Peyer's patch (tissue), 4 donors: ENCODE measurements at regions not wholly inside any gene's neighbourhood (a gene's known extent, or its start where the extent isn't known, plus 50 kb on each side); places are given as distances from the start of the nearest gene placed in this dataset.
A peak's percentile ranks its signal among the peaks of the same experiment; 100 is the strongest.

Experiments used
- POLR2A ChIP-seq, 2 donors: fragments of 450-650 bp; IDR thresholded peaks; one replicate each; pipeline ENCODE4 v1.5.1; 2017; ENCODE audit warnings: antibody characterized with exemption in 2 of 2, mild to moderate bottlenecking in 2 of 2, moderate library complexity in 2 of 2
- TF ChIP-seq, protein P1 (sequence below), 6 experiments: fragments of 450-650 bp in 4 of 6; fragments of 200-600 bp in 2 of 6; sonication (generic) in 1 of 6; IDR thresholded peaks; one replicate each; pipeline ENCODE4 v1.5.1; 2017 to 2019; ENCODE audit warnings: antibody characterized with exemption in 6 of 6, mild to moderate bottlenecking in 3 of 6, moderate library complexity in 1 of 6

DNA sequence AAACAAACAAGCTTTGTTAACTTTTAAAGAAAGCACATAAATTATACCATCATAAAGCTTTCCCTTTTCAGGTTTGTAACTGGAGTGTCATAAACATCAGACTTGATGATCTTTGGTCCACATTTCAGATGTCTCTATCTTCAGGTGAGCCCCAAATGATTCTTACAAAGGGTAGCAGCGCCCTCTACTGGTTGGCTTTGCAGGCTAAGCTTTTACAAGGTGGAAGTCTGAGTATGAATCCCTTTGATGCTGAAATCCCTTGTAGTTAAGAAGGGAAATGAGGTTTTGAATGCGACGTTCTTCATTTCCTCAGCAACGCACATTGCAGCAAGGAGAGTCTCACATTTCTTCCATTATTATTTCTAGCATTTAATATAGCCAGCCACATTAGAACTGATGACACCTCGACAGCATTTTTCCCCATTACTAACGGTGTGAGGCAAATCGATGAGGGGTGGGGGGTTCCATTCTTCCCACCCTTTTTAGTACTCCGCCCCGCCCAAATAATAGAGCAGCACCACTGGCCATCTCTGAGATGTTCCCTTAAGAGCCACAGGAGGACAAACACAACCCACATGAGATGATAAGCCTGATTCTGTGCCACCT, 126.3 kb upstream of the NT5E start:
- no peak for TF ChIP-seq POLR2A (IDR thresholded peaks at IDR 0.05)
- TF ChIP-seq, protein P1, sequence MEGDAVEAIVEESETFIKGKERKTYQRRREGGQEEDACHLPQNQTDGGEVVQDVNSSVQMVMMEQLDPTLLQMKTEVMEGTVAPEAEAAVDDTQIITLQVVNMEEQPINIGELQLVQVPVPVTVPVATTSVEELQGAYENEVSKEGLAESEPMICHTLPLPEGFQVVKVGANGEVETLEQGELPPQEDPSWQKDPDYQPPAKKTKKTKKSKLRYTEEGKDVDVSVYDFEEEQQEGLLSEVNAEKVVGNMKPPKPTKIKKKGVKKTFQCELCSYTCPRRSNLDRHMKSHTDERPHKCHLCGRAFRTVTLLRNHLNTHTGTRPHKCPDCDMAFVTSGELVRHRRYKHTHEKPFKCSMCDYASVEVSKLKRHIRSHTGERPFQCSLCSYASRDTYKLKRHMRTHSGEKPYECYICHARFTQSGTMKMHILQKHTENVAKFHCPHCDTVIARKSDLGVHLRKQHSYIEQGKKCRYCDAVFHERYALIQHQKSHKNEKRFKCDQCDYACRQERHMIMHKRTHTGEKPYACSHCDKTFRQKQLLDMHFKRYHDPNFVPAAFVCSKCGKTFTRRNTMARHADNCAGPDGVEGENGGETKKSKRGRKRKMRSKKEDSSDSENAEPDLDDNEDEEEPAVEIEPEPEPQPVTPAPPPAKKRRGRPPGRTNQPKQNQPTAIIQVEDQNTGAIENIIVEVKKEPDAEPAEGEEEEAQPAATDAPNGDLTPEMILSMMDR (IDR thresholded peaks at IDR 0.05), result peak in 5 of 6 experiments; percentile 7 to 79 (median 73)
